NB4 (cell line): ENCODE measurements at regions not wholly inside any gene's neighbourhood (a gene's known extent, or its start where the extent isn't known, plus 50 kb on each side); places are given as distances from the start of the nearest gene placed in this dataset.

Experiments used
- CTCF ChIP-seq: IDR thresholded peaks from one replicate; pipeline ENCODE4 v1.5.1; 2012; ENCODE audit warnings: low read depth, low read length
- MYC ChIP-seq: IDR thresholded peaks from 2 replicates; pipeline ENCODE4 v1.6.1; 2011; ENCODE audit warnings: low read depth, low read length
- POLR2A ChIP-seq: IDR thresholded peaks from 2 replicates; pipeline ENCODE4 v1.6.1; 2011; ENCODE audit warnings: mild to moderate bottlenecking; ENCODE audit not compliant: insufficient read length; ENCODE audit errors: extremely low read depth

DNA sequence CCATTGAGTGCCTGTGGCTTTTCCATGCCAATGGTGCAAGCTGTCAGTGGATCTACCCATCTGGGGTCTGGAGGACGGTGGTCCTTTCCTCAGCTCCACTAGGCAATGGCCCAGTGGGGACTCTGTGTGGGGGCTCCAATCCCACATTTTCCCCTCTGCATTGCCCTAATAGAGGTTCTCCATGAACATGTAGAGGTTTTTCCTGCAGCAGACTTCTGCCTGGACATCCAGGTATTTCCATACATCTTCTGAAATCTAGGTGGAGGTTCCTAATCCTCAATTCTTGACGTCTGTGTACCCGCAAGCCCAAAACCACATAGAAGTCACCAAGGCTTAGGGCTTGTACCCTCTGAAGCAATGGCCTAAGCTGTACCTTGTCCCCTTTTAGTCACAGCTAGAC is 703.1 kb downstream of the MCTP2 start:
- TF ChIP-seq POLR2A (no peak), CTCF (no peak), MYC (no peak)
